ENCODE measurements at regions not wholly inside any gene's neighbourhood (a gene's known extent, or its start where the extent isn't known, plus 50 kb on each side); places are given as distances from the start of the nearest gene placed in this dataset.
"Not testable (repeated sequence)": the region's sequence is repeated elsewhere in the genome, so short reads cannot be mapped to it uniquely, and the experiment has no call there.

- not testable (repeated sequence) for H3K36me3 ChIP-seq (ENCODE audit: control insufficient read depth, insufficient read depth, low read length); H3K27ac ChIP-seq (ENCODE audit: low read depth, low read length); H3K9me3 ChIP-seq (ENCODE audit: control insufficient read depth, insufficient read depth, low read length); H3K27me3 ChIP-seq (ENCODE audit: control insufficient read depth, insufficient read depth, low read length); H3K4me1 ChIP-seq (ENCODE audit: control insufficient read depth, insufficient read depth, low read length); H3K4me3 ChIP-seq (ENCODE audit: low read depth, low read length); DNase-seq (ENCODE audit: low read depth in 4 of 6, low spot score in 6 of 6)
- 92% methylated on average over 6 of the region's 16 CpGs for WGBS (ENCODE audit: insufficient coverage)
These were observed 71.6 kb upstream of the COBL start for GRCh38 chr7:51388241-51388640.

GRCh38 chr7:51386806-51387568 is 70.4 kb upstream of the COBL start:
- not testable (repeated sequence) for DNase-seq (ENCODE audit: low read depth in 4 of 6, low spot score in 6 of 6); H3K9me3 ChIP-seq (ENCODE audit: control insufficient read depth, insufficient read depth, low read length); H3K27ac ChIP-seq (ENCODE audit: low read depth, low read length); H3K4me3 ChIP-seq (ENCODE audit: low read depth, low read length); H3K4me1 ChIP-seq (ENCODE audit: control insufficient read depth, insufficient read depth, low read length); H3K27me3 ChIP-seq (ENCODE audit: control insufficient read depth, insufficient read depth, low read length); H3K36me3 ChIP-seq (ENCODE audit: control insufficient read depth, insufficient read depth, low read length)
- WGBS (ENCODE audit: insufficient coverage) = 84% methylated on average over 19 of the region's 34 CpGs

- not testable (repeated sequence) for H3K27ac ChIP-seq (ENCODE audit: low read depth, low read length); DNase-seq (ENCODE audit: low read depth in 4 of 6, low spot score in 6 of 6); H3K27me3 ChIP-seq (ENCODE audit: control insufficient read depth, insufficient read depth, low read length); H3K4me3 ChIP-seq (ENCODE audit: low read depth, low read length); H3K4me1 ChIP-seq (ENCODE audit: control insufficient read depth, insufficient read depth, low read length); H3K9me3 ChIP-seq (ENCODE audit: control insufficient read depth, insufficient read depth, low read length); H3K36me3 ChIP-seq (ENCODE audit: control insufficient read depth, insufficient read depth, low read length)
- WGBS (ENCODE audit: insufficient coverage) = 91% methylated on average over 9 of the region's 17 CpGs
These were observed 69.6 kb upstream of the COBL start for GRCh38 chr7:51386184-51386583.

GRCh38 chr7:51382243-51382642 is 65.6 kb upstream of the COBL start:
- H3K4me3 ChIP-seq (ENCODE audit: low read depth, low read length); H3K9me3 ChIP-seq (ENCODE audit: control insufficient read depth, insufficient read depth, low read length); H3K4me1 ChIP-seq (ENCODE audit: control insufficient read depth, insufficient read depth, low read length); H3K36me3 ChIP-seq (ENCODE audit: control insufficient read depth, insufficient read depth, low read length); H3K27ac ChIP-seq (ENCODE audit: low read depth, low read length); H3K27me3 ChIP-seq (ENCODE audit: control insufficient read depth, insufficient read depth, low read length); DNase-seq (ENCODE audit: low read depth in 4 of 6, low spot score in 6 of 6): not testable (repeated sequence)
- 82% methylated on average over 5 of the region's 7 CpGs for WGBS (ENCODE audit: insufficient coverage)

- H3K27me3 ChIP-seq (ENCODE audit: control insufficient read depth, insufficient read depth, low read length) = no peaks in the 10 kb centered on the region
- H3K36me3 ChIP-seq (ENCODE audit: control insufficient read depth, insufficient read depth, low read length) = no peaks in the 10 kb centered on the region
- DNase-seq (ENCODE audit: low read depth in 4 of 6, low spot score in 6 of 6) = no peak
- H3K9me3 ChIP-seq (ENCODE audit: control insufficient read depth, insufficient read depth, low read length) = no peaks in the 10 kb centered on the region
- 100% methylated on average over 3 of the region's 4 CpGs for WGBS (ENCODE audit: insufficient coverage)
- no peak overlapping the region for H3K27ac ChIP-seq (ENCODE audit: low read depth, low read length)
- H3K4me3 ChIP-seq (ENCODE audit: low read depth, low read length) = no peak overlapping the region
- H3K4me1 ChIP-seq (ENCODE audit: control insufficient read depth, insufficient read depth, low read length) = no peaks in the 10 kb centered on the region
These were observed 59.9 kb upstream of the COBL start for GRCh38 chr7:51376420-51377092.

GRCh38 chr7:51374936-51375335 is 58.3 kb upstream of the COBL start:
- Histone ChIP-seq H3K4me1 (ENCODE audit: control insufficient read depth, insufficient read depth, low read length) (no peaks in the 10 kb centered on the region), H3K27ac (ENCODE audit: low read depth, low read length) (no peak overlapping the region), H3K9me3 (ENCODE audit: control insufficient read depth, insufficient read depth, low read length) (no peaks in the 10 kb centered on the region), H3K27me3 (ENCODE audit: control insufficient read depth, insufficient read depth, low read length) (no peaks in the 10 kb centered on the region), H3K36me3 (ENCODE audit: control insufficient read depth, insufficient read depth, low read length) (no peaks in the 10 kb centered on the region), H3K4me3 (ENCODE audit: low read depth, low read length) (no peak overlapping the region)
- WGBS (ENCODE audit: insufficient coverage) = 94% methylated on average over 2 of the region's 4 CpGs
- no peak for DNase-seq (ENCODE audit: low read depth in 4 of 6, low spot score in 6 of 6)

- WGBS (ENCODE audit: insufficient coverage) = no CpG with 5 or more reads among the region's 2 CpGs
- H3K27me3 ChIP-seq (ENCODE audit: control insufficient read depth, insufficient read depth, low read length); DNase-seq (ENCODE audit: low read depth in 4 of 6, low spot score in 6 of 6): not testable (repeated sequence)
These were observed 57.0 kb upstream of the COBL start for GRCh38 chr7:51373607-51374006.

GRCh38 chr7:51369746-51370145 is 53.1 kb upstream of the COBL start:
- 7% methylated on average over 2 of the region's 3 CpGs for WGBS (ENCODE audit: insufficient coverage)
- H3K4me3 ChIP-seq (ENCODE audit: low read depth, low read length) = no peak overlapping the region
- H3K4me1 ChIP-seq (ENCODE audit: control insufficient read depth, insufficient read depth, low read length) = peaks cover 5% of the 10 kb centered on the region
- no peaks in the 10 kb centered on the region for H3K36me3 ChIP-seq (ENCODE audit: control insufficient read depth, insufficient read depth, low read length)
- H3K27me3 ChIP-seq (ENCODE audit: control insufficient read depth, insufficient read depth, low read length) = no peaks in the 10 kb centered on the region
- peak in 2 of 6 donors; percentile 27 to 66 for DNase-seq (ENCODE audit: low read depth in 4 of 6, low spot score in 6 of 6)
- H3K9me3 ChIP-seq (ENCODE audit: control insufficient read depth, insufficient read depth, low read length) = no peaks in the 10 kb centered on the region
- no peak overlapping the region for H3K27ac ChIP-seq (ENCODE audit: low read depth, low read length)

More at GRCh38 chr7:51373607-51374006, 57.0 kb upstream of the COBL start:
- not testable (repeated sequence) for H3K27ac ChIP-seq (ENCODE audit: low read depth, low read length); H3K4me3 ChIP-seq (ENCODE audit: low read depth, low read length); H3K36me3 ChIP-seq (ENCODE audit: control insufficient read depth, insufficient read depth, low read length); H3K9me3 ChIP-seq (ENCODE audit: control insufficient read depth, insufficient read depth, low read length); H3K4me1 ChIP-seq (ENCODE audit: control insufficient read depth, insufficient read depth, low read length)

GRCh38 chr7:51369228-51369627 is 52.6 kb upstream of the COBL start:
- DNase-seq (ENCODE audit: low read depth in 4 of 6, low spot score in 6 of 6); H3K4me3 ChIP-seq (ENCODE audit: low read depth, low read length); H3K36me3 ChIP-seq (ENCODE audit: control insufficient read depth, insufficient read depth, low read length); H3K27me3 ChIP-seq (ENCODE audit: control insufficient read depth, insufficient read depth, low read length); H3K27ac ChIP-seq (ENCODE audit: low read depth, low read length); H3K4me1 ChIP-seq (ENCODE audit: control insufficient read depth, insufficient read depth, low read length); H3K9me3 ChIP-seq (ENCODE audit: control insufficient read depth, insufficient read depth, low read length): not testable (repeated sequence)
- 66% methylated on average over 3 of the region's 3 CpGs for WGBS (ENCODE audit: insufficient coverage)

GRCh38 chr7:51368334-51368733 is 51.7 kb upstream of the COBL start:
- no peak overlapping the region for H3K4me3 ChIP-seq (ENCODE audit: low read depth, low read length)
- H3K4me1 ChIP-seq (ENCODE audit: control insufficient read depth, insufficient read depth, low read length) = peaks cover 5% of the 10 kb centered on the region
- no peaks in the 10 kb centered on the region for H3K36me3 ChIP-seq (ENCODE audit: control insufficient read depth, insufficient read depth, low read length)
- H3K27ac ChIP-seq (ENCODE audit: low read depth, low read length) = no peak overlapping the region
- H3K27me3 ChIP-seq (ENCODE audit: control insufficient read depth, insufficient read depth, low read length) = no peaks in the 10 kb centered on the region
- 100% methylated on average over 1 of the region's 1 CpG for WGBS (ENCODE audit: insufficient coverage)
- no peak for DNase-seq (ENCODE audit: low read depth in 4 of 6, low spot score in 6 of 6)
- H3K9me3 ChIP-seq (ENCODE audit: control insufficient read depth, insufficient read depth, low read length) = no peaks in the 10 kb centered on the region

Measured in spinal cord (tissue), 9 donors.